Smooth muscle cell of the brain vasculature (primary cell): ENCODE measurements at regions not wholly inside any gene's neighbourhood (a gene's known extent, or its start where the extent isn't known, plus 50 kb on each side); places are given as distances from the start of the nearest gene placed in this dataset.
"Not testable (repeated sequence)": the region's sequence is repeated elsewhere in the genome, so short reads cannot be mapped to it uniquely, and the experiment has no call there.

Experiments
- DNase-seq: peaks from one replicate; pipeline ENCODE4 v3.0.0-alpha.2; 2012; ENCODE audit warnings: low read depth, low spot score

- DNase-seq, result no peak
Measured at GRCh38 chr1:228668553-228669241, 66.6 kb upstream of the RHOU start.

- no peak for DNase-seq
Measured at GRCh38 chr1:228669242-228669585, 66.1 kb upstream of the RHOU start.

- DNase-seq, result not testable (repeated sequence)
Measured at GRCh38 chr1:228681076-228681565, 54.2 kb upstream of the RHOU start.

- DNase-seq, result no peak
Measured at GRCh38 chr1:228683428-228683827, 51.9 kb upstream of the RHOU start.

GRCh38 chr1:228684607-228685006, 50.7 kb upstream of the RHOU start:
- DNase-seq, result no peak

- no peak for DNase-seq
Measured at GRCh38 chr1:228685081-228685660, 50.1 kb upstream of the RHOU start.
